ENCODE measurements at regions not wholly inside any gene's neighbourhood (a gene's known extent, or its start where the extent isn't known, plus 50 kb on each side); places are given as distances from the start of the nearest gene placed in this dataset.

GRCh38 chr14:49997991-49998390, 105.1 kb downstream of the ARF6 start:
- no peak for TF ChIP-seq REST (IDR thresholded peaks at IDR 0.05; ENCODE audit: insufficient read depth in 1 of 2, low read depth in 2 of 2, low read length in 1 of 2)
- no peak for TF ChIP-seq CTCF (IDR thresholded peaks at IDR 0.05)
- no peak for TF ChIP-seq POLR2AphosphoS5 (IDR thresholded peaks at IDR 0.05; ENCODE audit: low read depth, low read length)

Measured in Panc1 (cell line).